NCI-H1930 (cell line): ENCODE measurements at regions not wholly inside any gene's neighbourhood (a gene's known extent, or its start where the extent isn't known, plus 50 kb on each side); places are given as distances from the start of the nearest gene placed in this dataset.
"Not testable (repeated sequence)": the region's sequence is repeated elsewhere in the genome, so short reads cannot be mapped to it uniquely, and the experiment has no call there.

ENCODE experiments used
- DNase-seq, 2 experiments: peaks; one replicate each; lab custom pipeline; 2025; lab: John Stamatoyannopoulos, UW

GRCh38 chr2:121047383-121047782, 237.6 kb downstream of the TFCP2L1 start:
- no peak for DNase-seq

DNA sequence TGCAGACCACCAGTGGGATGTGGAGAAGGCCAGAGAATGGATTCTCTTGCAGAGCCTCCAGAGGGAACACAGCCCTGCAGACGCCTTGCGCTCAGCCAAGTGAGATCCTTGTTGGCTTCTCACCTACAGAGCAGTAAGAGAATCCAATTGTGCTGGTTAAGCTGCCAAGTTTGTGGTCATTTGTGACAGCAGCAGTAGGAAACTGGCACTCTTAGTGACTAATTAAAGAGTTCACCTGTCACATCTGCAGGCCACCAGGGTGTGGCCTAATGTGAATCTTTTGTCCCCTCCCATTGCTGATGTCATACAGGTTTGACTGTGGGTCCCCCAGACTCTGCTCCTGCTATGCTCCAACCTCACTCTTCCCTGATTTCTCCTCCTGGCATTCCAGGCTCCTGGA, 235.9 kb downstream of the TFCP2L1 start:
- DNase-seq: no peak

- no peak for DNase-seq
Measured at GRCh38 chr2:121049950-121050585, 234.9 kb downstream of the TFCP2L1 start.

- DNase-seq: no peak
Measured at GRCh38 chr2:121051311-121051710, 233.7 kb downstream of the TFCP2L1 start.

- DNase-seq: no peak
Measured at GRCh38 chr2:121052023-121052422, 233.0 kb downstream of the TFCP2L1 start.

DNA sequence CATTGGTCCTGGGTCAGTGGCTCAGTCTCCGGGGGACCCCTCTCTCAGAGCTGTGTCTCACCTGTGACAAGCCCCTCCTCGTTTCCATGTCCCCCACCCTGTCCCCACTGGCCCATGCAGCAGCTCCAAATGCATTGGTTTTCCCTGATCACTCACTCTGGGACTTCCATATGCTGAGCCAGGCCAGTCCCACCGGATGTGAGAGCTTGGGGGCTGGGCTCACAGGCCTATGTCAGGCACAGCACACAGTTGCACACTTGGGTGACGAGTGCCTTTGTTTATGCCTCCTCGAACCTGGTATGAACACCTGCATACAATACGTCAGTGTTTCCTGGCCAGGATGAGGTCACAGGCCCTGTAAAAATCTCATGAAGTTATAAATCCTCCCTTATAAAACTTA, 232.5 kb downstream of the TFCP2L1 start:
- no peak for DNase-seq

DNA sequence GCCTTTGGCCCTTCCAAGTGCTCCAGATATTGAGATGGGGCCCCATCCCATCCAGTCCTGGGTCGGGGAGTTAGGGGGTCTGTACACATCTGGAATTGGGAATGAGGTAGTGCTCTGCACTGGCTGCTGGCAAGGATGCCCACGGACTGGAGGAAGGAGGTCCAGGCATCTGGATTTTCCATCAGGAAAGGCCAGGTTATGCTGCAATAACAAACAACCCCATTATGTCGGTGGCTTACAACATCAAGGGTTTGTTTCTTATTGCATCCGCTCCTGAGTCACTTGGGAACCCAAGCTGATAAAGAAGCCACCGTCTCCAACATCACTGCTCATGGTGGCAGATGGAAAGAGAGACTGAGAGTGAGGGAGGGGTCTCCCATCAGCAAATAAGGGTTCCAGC, 229.9 kb downstream of the TFCP2L1 start:
- DNase-seq: no peak

GRCh38 chr2:121055501-121055900, 229.5 kb downstream of the TFCP2L1 start:
- no peak for DNase-seq

GRCh38 chr2:121058852-121059558, 226.0 kb downstream of the TFCP2L1 start:
- no peak for DNase-seq

GRCh38 chr2:121059651-121060649, 225.1 kb downstream of the TFCP2L1 start:
- no peak for DNase-seq

GRCh38 chr2:121061633-121062032, 223.4 kb downstream of the TFCP2L1 start:
- no peak for DNase-seq

DNA sequence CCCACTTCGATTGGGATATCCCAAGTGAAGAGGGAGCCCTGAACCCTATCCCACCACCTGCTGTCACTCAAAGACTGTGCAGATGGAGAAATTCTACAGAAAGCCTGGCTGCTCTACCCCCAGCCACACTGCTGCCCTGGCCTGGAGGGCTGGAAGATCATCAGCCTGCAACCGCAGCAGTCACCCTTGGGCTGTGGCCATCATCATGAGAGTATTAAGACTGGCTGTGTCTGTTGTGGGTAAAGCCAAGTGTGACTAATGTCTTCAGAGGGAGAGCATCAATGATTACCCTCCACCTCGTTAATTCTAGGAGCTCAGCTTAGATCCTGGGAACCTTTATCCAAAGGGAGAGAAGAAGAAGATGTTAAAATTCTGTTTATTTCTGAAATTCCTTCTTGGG, 221.5 kb downstream of the TFCP2L1 start:
- DNase-seq: no peak

GRCh38 chr2:121064186-121064585, 220.8 kb downstream of the TFCP2L1 start:
- no peak for DNase-seq

- DNase-seq: no peak
Measured at GRCh38 chr2:121065239-121065638, 219.8 kb downstream of the TFCP2L1 start.

DNA sequence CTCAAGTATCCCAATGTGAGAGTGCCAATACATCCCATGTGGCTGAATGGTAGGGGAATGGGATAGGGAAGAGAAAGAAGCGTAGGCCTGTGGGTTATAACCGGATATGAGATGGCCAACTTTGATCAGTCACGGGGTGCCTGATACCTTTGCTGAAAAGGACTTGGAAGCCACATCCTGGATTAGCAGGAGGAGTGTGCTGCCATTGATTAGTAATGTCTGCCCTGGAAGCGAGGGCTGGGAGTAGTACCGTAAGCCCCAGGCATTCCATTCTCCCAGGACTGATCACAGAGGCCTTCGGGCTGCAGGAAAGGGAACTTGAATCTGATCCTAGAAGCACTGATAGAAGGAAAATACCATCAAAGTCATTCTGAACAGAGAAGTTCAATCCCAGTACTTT, 218.5 kb downstream of the TFCP2L1 start:
- DNase-seq: no peak

- no peak for DNase-seq
Measured at GRCh38 chr2:121068851-121069250, 216.2 kb downstream of the TFCP2L1 start.

DNA sequence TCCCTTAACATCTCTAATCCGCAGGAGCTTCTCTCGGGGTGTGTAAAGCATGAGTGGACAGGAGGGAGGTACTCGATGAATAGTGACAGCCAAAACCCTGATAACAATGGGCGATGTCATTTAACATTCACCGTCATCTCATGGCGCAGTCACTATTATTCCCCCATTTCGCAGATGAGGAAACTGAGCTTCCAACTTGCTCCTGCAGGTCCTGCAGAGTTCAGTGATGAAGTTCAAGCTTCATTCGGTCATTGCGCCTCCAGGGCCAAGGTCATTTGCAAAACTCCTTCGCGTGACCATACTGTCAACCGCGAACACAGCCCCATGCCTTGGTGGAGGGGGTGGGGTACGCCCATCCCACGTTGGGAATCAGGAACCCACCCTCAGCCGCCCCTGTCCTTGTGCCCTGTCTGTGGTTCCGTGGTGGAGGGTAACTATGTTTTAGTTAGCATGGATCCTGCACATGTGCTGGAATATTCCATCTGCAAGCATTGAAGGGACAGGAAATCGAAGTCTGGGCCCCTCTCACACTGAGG, 215.5 kb downstream of the TFCP2L1 start:
- no peak for DNase-seq

GRCh38 chr2:121070061-121070460, 214.9 kb downstream of the TFCP2L1 start:
- DNase-seq: not testable (repeated sequence)

- DNase-seq: peak in 1 of 2 experiments; percentile 13
Measured at GRCh38 chr2:121071034-121071504, 213.9 kb downstream of the TFCP2L1 start.

GRCh38 chr2:121072784-121073183, 212.2 kb downstream of the TFCP2L1 start:
- DNase-seq: no peak

GRCh38 chr2:121073320-121074210, 211.4 kb downstream of the TFCP2L1 start:
- no peak for DNase-seq
